GM23248 (cell line): ENCODE measurements at regions not wholly inside any gene's neighbourhood (a gene's known extent, or its start where the extent isn't known, plus 50 kb on each side); places are given as distances from the start of the nearest gene placed in this dataset.

Experiments used
- EZH2 ChIP-seq: fragments of 200-600 bp; sonication (generic); IDR thresholded peaks from 2 replicates; pipeline ENCODE4 v1.6.1; 2018; ENCODE audit warnings: antibody characterized with exemption, mild to moderate bottlenecking; ENCODE audit not compliant: insufficient read depth, poor library complexity, severe bottlenecking
- EZH2phosphoT487 ChIP-seq: fragments of 200-600 bp; sonication (generic); IDR thresholded peaks from 2 replicates; pipeline ENCODE4 v1.6.1; 2018; ENCODE audit warnings: antibody characterized with exemption, moderate library complexity, mild to moderate bottlenecking, low read depth; ENCODE audit not compliant: insufficient read depth

DNA sequence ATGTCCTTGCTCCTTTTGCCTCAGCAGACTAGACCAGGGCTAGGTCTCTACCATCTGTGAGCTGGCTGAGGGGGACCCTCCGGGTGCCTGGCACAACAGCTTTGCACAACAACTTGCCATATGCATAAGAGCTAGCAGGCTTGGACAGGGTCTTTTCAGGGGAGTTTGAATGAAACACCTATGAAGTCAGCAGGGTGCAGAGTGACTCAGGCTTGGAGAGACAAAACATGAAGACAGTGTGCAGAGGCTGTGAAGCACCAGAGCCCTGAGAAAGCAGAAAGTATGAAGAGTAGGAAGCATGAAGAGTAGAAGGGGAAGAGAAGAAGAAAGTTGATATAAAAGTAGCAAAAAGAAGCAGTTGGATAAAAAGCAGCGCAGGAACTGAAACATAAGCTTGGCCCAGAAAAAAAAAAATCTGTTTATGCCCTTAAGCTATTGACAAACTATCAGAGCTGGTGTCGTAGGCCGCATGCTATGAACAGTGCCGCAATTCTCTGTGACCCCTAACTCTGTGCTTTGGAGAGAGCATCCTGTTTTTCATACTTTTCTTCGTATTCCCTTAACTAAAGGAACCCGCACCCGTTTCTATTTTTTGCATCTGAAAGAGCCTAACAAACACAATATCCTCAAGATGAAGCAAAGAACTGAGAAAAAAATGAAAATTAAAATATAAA lies 52.7 kb upstream of the FAM216B start:
- TF ChIP-seq EZH2: no peak
- TF ChIP-seq EZH2phosphoT487: no peak
